IMR-90 (cell line): ENCODE measurements at regions not wholly inside any gene's neighbourhood (a gene's known extent, or its start where the extent isn't known, plus 50 kb on each side); places are given as distances from the start of the nearest gene placed in this dataset.

Source experiments
- ATAC-seq: fragments of 200-7000 bp; cut with Tn5 transposase; 2 replicates; pipeline ENCODE4 v1.9.1; 2020; ENCODE audit warnings: low read depth, mild to moderate bottlenecking, moderate library complexity
- BruUV-seq: library from RNA; stranded (reverse); fragments of 400-500 nt; replicated peaks from 2 replicates; lab custom pipeline; 2021; lab: Mats Ljungman, UMichigan
- CTCF ChIA-PET: fragments of 300-600 bp; formaldehyde crosslinking; extraction: SDS; loops from one replicate; lab custom pipeline; 2021; ENCODE audit warnings: antibody characterized with exemption; lab: Yijun Ruan, JAX
- POLR2A ChIA-PET: fragments of 300-600 bp; sonication (Branson Sonifier 250); formaldehyde crosslinking; loops from one replicate; lab custom pipeline; 2022; ENCODE audit warnings: antibody characterized with exemption; ENCODE audit not compliant: unreplicated experiment; lab: Charles Lee
- DNase-seq: peaks from one replicate; pipeline ENCODE4 v3.0.0; 2013
- H2AFZ ChIP-seq: replicated peaks from 2 replicates; pipeline ENCODE3; 2013; ENCODE audit warnings: low read length, mild to moderate bottlenecking; ENCODE audit not compliant: poor library complexity
- H2AK5ac ChIP-seq: 2 replicates; pipeline ENCODE4 v1.6.1; 2013; ENCODE audit warnings: low read depth, low read length, inconsistent platforms
- H2AK9ac ChIP-seq: replicated peaks from 2 replicates; pipeline ENCODE3; 2013; ENCODE audit warnings: mild to moderate bottlenecking, low read depth, low read length, moderate library complexity; ENCODE audit not compliant: poor library complexity
- H2BK120ac ChIP-seq: 2 replicates; pipeline ENCODE4 v1.6.1; 2013; ENCODE audit warnings: low read depth, low read length, inconsistent platforms
- H2BK15ac ChIP-seq: 3 replicates; pipeline ENCODE4 v1.6.1; 2013; ENCODE audit warnings: low read depth, low read length, inconsistent platforms
- H2BK20ac ChIP-seq: 2 replicates; pipeline ENCODE4 v1.6.1; 2013; ENCODE audit warnings: low read depth, mild to moderate bottlenecking, inconsistent platforms, low read length, moderate library complexity
- H2BK5ac ChIP-seq: 2 replicates; pipeline ENCODE4 v1.6.1; 2013; ENCODE audit warnings: mild to moderate bottlenecking, low read depth, low read length, inconsistent platforms; ENCODE audit not compliant: poor library complexity, severe bottlenecking
- H3K14ac ChIP-seq: replicated peaks from 2 replicates; pipeline ENCODE4 v1.6.1; 2013; ENCODE audit warnings: low read depth, low read length, inconsistent platforms
- H3K18ac ChIP-seq: 2 replicates; pipeline ENCODE4 v1.6.1; 2013; ENCODE audit warnings: low read depth, low read length, control low read depth
- H3K23ac ChIP-seq: 2 replicates; pipeline ENCODE4 v1.6.1; 2013; ENCODE audit warnings: low read depth, low read length, inconsistent platforms
- H3K27ac ChIP-seq: 2 replicates; pipeline ENCODE4 v1.5.1; 2013; ENCODE audit warnings: mild to moderate bottlenecking, control low read depth, low read length; ENCODE audit not compliant: insufficient read depth
- H3K27me3 ChIP-seq: 2 replicates; pipeline ENCODE4 v1.6.1; 2013; ENCODE audit warnings: low read length; ENCODE audit not compliant: control insufficient read depth, insufficient read depth
- H3K36me3 ChIP-seq: 2 replicates; pipeline ENCODE4 v1.6.1; 2013; ENCODE audit warnings: low read length, mixed read lengths; ENCODE audit not compliant: control insufficient read depth, insufficient read depth
- H3K4ac ChIP-seq: 2 replicates; pipeline ENCODE4 v1.6.1; 2013; ENCODE audit warnings: low read depth, low read length, inconsistent platforms
- H3K4me1 ChIP-seq: 2 replicates; pipeline ENCODE4 v1.6.1; 2013; ENCODE audit warnings: low read length, mixed read lengths; ENCODE audit not compliant: control insufficient read depth, insufficient read depth
- H3K4me2 ChIP-seq: 2 replicates; pipeline ENCODE4 v1.6.1; 2013; ENCODE audit warnings: low read depth, mild to moderate bottlenecking, control low read depth, low read length, moderate library complexity
- H3K4me3 ChIP-seq: 2 replicates; pipeline ENCODE4 v1.5.1; 2013; ENCODE audit warnings: low read depth, mild to moderate bottlenecking, control low read depth, low read length, moderate library complexity; ENCODE audit not compliant: insufficient read depth
- H3K56ac ChIP-seq: 2 replicates; pipeline ENCODE4 v1.6.1; 2013; ENCODE audit warnings: low read length, inconsistent platforms; ENCODE audit not compliant: insufficient read depth; ENCODE audit errors: extremely low read depth
- H3K79me1 ChIP-seq, 2 experiments: 2 replicates each; pipeline ENCODE4 v1.6.1; 2013; ENCODE audit warnings: low read length in 2 of 2, inconsistent platforms in 1 of 2, low read depth in 1 of 2
- H3K9ac ChIP-seq: 2 replicates; pipeline ENCODE4 v1.6.1; 2013; ENCODE audit warnings: low read depth, low read length, control low read depth
- H3K9me1 ChIP-seq: 2 replicates; pipeline ENCODE4 v1.6.1; 2013; ENCODE audit warnings: low read length, inconsistent platforms; ENCODE audit not compliant: insufficient read depth
- H3K9me3 ChIP-seq: 2 replicates; pipeline ENCODE4 v1.6.1; 2013; ENCODE audit warnings: low read length; ENCODE audit not compliant: control insufficient read depth, insufficient read depth
- H4K20me1 ChIP-seq: 2 replicates; pipeline ENCODE4 v1.6.1; 2013; ENCODE audit warnings: low read length, inconsistent platforms; ENCODE audit not compliant: insufficient read depth
- H4K5ac ChIP-seq: 2 replicates; pipeline ENCODE4 v1.6.1; 2013; ENCODE audit warnings: mild to moderate bottlenecking, low read depth, low read length, control low read depth
- H4K8ac ChIP-seq, 2 experiments: 2 replicates each; pipeline ENCODE4 v1.6.1; 2013; ENCODE audit warnings: low read depth in 2 of 2, low read length in 2 of 2, control low read depth in 1 of 2, inconsistent platforms in 1 of 2
- H4K91ac ChIP-seq: 2 replicates; pipeline ENCODE4 v1.6.1; 2013; ENCODE audit warnings: low read depth, low read length, inconsistent platforms; ENCODE audit not compliant: insufficient read depth
- BHLHE40 ChIP-seq: fragments of 150-350 bp; IDR thresholded peaks from 2 replicates; pipeline ENCODE4 v1.6.1; 2016; ENCODE audit warnings: mild to moderate bottlenecking, low read depth, low read length
- CEBPB ChIP-seq: IDR thresholded peaks from 2 replicates; pipeline ENCODE4 v1.6.1; 2012; ENCODE audit warnings: low read depth, low read length, improper control_type of control experiment
- FOS ChIP-seq: fragments of 150-350 bp; IDR thresholded peaks from 2 replicates; pipeline ENCODE4 v1.6.1; 2016; ENCODE audit warnings: low read depth, low read length
- MAFK ChIP-seq: IDR thresholded peaks from 2 replicates; pipeline ENCODE4 v1.6.1; 2012; ENCODE audit warnings: low read depth, low read length, improper control_type of control experiment
- MAZ ChIP-seq: IDR thresholded peaks from 2 replicates; pipeline ENCODE4 v1.6.1; 2012; ENCODE audit warnings: low read depth, mild to moderate bottlenecking, low read length, improper control_type of control experiment, moderate library complexity, borderline replicate concordance
- MXI1 ChIP-seq: IDR thresholded peaks from 2 replicates; pipeline ENCODE4 v1.6.1; 2012; ENCODE audit warnings: low read depth, mild to moderate bottlenecking, low read length, moderate library complexity, borderline replicate concordance
- POLR2A ChIP-seq: IDR thresholded peaks from 2 replicates; pipeline ENCODE4 v1.6.1; 2012; ENCODE audit warnings: mild to moderate bottlenecking, low read depth, low read length
- RAD21 ChIP-seq: IDR thresholded peaks from 2 replicates; pipeline ENCODE4 v1.6.1; 2012; ENCODE audit warnings: low read length, improper control_type of control experiment
- RFX5 ChIP-seq: IDR thresholded peaks from 2 replicates; pipeline ENCODE4 v1.8.0; 2012; ENCODE audit warnings: low read depth, mild to moderate bottlenecking, low read length, moderate library complexity
- SMC3 ChIP-seq: fragments of 150-350 bp; IDR thresholded peaks from 2 replicates; pipeline ENCODE4 v1.6.1; 2016; ENCODE audit warnings: low read depth, mild to moderate bottlenecking, antibody characterized with exemption, low read length, moderate library complexity
- WGBS, 2 experiments: methylation state at CpG; one replicate each; pipeline versions ENCODE4 v1.1.5 to v1.1.7; 2013; ENCODE audit warnings: missing lambda C conversion rate in 2 of 2; ENCODE audit not compliant: insufficient read length in 1 of 2; ENCODE audit errors: extremely low coverage in 2 of 2; 5-methylcytosine and 5-hydroxymethylcytosine counted together
- dilution Hi-C: fragments of 300-500 bp; cut with HindIII; formaldehyde crosslinking; loops from one replicate; pipeline ENCODE4 v1.14.3; 2018; ENCODE audit warnings: low sequenced_read_pairs; ENCODE audit not compliant: unreplicated experiment
- in situ Hi-C: fragments of 300-500 bp; cut with MboI; formaldehyde crosslinking; loops from 3 replicates; pipeline ENCODE4 v1.14.3; 2019; ENCODE audit warnings: low sequenced_read_pairs, inconsistent platforms, mixed read lengths
- intact Hi-C: fragments of 100-400 bp; cut with micrococcal nuclease; formaldehyde crosslinking; loops from 2 replicates; pipeline ENCODE4 v1.10.0; 2022
- TF ChIP-seq, protein P1 (sequence below): fragments of 150-350 bp; IDR thresholded peaks from 2 replicates; pipeline ENCODE4 v1.6.1; 2017; ENCODE audit warnings: mild to moderate bottlenecking, antibody characterized with exemption, low read length, low read depth
- TF ChIP-seq, protein P2 (sequence below): conservative IDR thresholded peaks from 2 replicates; pipeline ENCODE4 v1.5.1; 2012; ENCODE audit warnings: mild to moderate bottlenecking, low read depth, low read length, improper control_type of control experiment
- TF ChIP-seq, protein P3 (sequence below): fragments of 150-350 bp; IDR thresholded peaks from 2 replicates; pipeline ENCODE4 v1.6.1; 2016; ENCODE audit warnings: low read depth, mild to moderate bottlenecking, low read length, moderate library complexity, borderline replicate concordance

DNA sequence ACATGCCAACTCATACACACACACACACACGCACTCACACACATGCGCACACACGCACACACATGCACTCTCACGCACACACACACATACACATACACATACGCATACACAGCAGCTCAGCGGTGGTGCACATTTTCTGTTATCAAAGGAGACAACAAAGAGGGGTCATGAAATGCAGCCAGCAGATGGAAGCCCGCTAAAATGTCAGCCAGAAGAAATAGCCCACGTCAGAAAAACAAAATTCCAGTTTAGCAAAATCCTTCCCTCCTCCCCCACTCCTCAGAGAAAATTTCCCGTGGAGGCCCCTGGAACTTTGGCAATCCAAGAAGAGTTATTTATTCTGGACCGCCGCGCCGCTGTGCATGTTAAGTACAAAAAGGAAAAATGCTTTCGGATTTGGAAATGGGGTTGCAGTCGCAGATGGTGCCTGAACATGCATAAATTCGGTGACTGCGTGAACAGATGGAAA lies 114.6 kb upstream of the VSTM2B start:
- Histone ChIP-seq H3K9me3 (peaks cover 4% of the 10 kb centered on the region; the same call in 1 of the 2 replicates), H3K56ac (no peak overlapping the region), H4K91ac (no peak overlapping the region), H4K20me1 (no peaks in the 10 kb centered on the region), H3K14ac (no peak overlapping the region), H2BK15ac (no peak overlapping the region), H4K5ac (no peak overlapping the region), H3K23ac (no peak overlapping the region), H3K9ac (no peak overlapping the region), H3K4me3 (no peak overlapping the region), H2BK120ac (no peak overlapping the region), H2AFZ (no peak overlapping the region), H3K18ac (no peak overlapping the region), H3K4me1 (no peaks in the 10 kb centered on the region), H3K4ac (no peak overlapping the region), H2AK5ac (no peak overlapping the region), H2AK9ac (no peak overlapping the region), H4K8ac (no peak overlapping the region), H3K27me3 (no peaks in the 10 kb centered on the region), H3K4me2 (no peak overlapping the region), H2BK20ac (no peak overlapping the region), H2BK5ac (no peak overlapping the region), H3K9me1 (no peaks in the 10 kb centered on the region), H3K79me1 (no peaks in the 10 kb centered on the region), H3K27ac (no peak overlapping the region), H3K36me3 (no peaks in the 10 kb centered on the region)
- TF ChIP-seq FOS (no peak), CEBPB (no peak), POLR2A (no peak), RAD21 (no peak), RFX5 (no peak), MAFK (no peak), MAZ (no peak), BHLHE40 (no peak), MXI1 (no peak), SMC3 (no peak)
- TF ChIP-seq, protein P1, sequence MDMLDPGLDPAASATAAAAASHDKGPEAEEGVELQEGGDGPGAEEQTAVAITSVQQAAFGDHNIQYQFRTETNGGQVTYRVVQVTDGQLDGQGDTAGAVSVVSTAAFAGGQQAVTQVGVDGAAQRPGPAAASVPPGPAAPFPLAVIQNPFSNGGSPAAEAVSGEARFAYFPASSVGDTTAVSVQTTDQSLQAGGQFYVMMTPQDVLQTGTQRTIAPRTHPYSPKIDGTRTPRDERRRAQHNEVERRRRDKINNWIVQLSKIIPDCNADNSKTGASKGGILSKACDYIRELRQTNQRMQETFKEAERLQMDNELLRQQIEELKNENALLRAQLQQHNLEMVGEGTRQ = no peak
- TF ChIP-seq, protein P2, sequence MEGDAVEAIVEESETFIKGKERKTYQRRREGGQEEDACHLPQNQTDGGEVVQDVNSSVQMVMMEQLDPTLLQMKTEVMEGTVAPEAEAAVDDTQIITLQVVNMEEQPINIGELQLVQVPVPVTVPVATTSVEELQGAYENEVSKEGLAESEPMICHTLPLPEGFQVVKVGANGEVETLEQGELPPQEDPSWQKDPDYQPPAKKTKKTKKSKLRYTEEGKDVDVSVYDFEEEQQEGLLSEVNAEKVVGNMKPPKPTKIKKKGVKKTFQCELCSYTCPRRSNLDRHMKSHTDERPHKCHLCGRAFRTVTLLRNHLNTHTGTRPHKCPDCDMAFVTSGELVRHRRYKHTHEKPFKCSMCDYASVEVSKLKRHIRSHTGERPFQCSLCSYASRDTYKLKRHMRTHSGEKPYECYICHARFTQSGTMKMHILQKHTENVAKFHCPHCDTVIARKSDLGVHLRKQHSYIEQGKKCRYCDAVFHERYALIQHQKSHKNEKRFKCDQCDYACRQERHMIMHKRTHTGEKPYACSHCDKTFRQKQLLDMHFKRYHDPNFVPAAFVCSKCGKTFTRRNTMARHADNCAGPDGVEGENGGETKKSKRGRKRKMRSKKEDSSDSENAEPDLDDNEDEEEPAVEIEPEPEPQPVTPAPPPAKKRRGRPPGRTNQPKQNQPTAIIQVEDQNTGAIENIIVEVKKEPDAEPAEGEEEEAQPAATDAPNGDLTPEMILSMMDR = no peak
- TF ChIP-seq, protein P3, sequence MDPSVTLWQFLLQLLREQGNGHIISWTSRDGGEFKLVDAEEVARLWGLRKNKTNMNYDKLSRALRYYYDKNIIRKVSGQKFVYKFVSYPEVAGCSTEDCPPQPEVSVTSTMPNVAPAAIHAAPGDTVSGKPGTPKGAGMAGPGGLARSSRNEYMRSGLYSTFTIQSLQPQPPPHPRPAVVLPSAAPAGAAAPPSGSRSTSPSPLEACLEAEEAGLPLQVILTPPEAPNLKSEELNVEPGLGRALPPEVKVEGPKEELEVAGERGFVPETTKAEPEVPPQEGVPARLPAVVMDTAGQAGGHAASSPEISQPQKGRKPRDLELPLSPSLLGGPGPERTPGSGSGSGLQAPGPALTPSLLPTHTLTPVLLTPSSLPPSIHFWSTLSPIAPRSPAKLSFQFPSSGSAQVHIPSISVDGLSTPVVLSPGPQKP = no peak
- intact Hi-C loops = no loop called here
- no TSS peak for BruUV-seq
- ChIA-PET CTCF (interaction anchor here (0.6 kb wide), 1 partner anchor 17 kb away, joined by 3 read pairs; no protein-coding TSS in a partner anchor), POLR2A (no interaction called here)
- WGBS, 2 experiments = 50% methylated on average over 6 of the region's 17 CpGs; no CpG with 5 or more reads in 1 of the 2 experiments
- in situ Hi-C loops = no loop called here
- DNase-seq (no peak), ATAC-seq (no peak)
- dilution Hi-C loops = no loop called here
